GM21737 (cell line): ENCODE measurements at regions not wholly inside any gene's neighbourhood (a gene's known extent, or its start where the extent isn't known, plus 50 kb on each side); places are given as distances from the start of the nearest gene placed in this dataset.
"Not testable (repeated sequence)": the region's sequence is repeated elsewhere in the genome, so short reads cannot be mapped to it uniquely, and the experiment has no call there.

ENCODE experiments used
- ATAC-seq: cut with Tn5 transposase; IDR thresholded peaks from one replicate; pipeline ENCODE4 v1.9.1; 2021; ENCODE audit warnings: mild to moderate bottlenecking, moderate library complexity; ENCODE audit not compliant: unreplicated experiment

GRCh38 chr7:121501566-121501965, 105.5 kb upstream of the FAM3C start:
- ATAC-seq = no peak

- ATAC-seq = no peak
Observed at GRCh38 chr7:121500360-121501058, 104.4 kb upstream of the FAM3C start.

GRCh38 chr7:121499624-121500023, 103.5 kb upstream of the FAM3C start:
- ATAC-seq = no peak

DNA sequence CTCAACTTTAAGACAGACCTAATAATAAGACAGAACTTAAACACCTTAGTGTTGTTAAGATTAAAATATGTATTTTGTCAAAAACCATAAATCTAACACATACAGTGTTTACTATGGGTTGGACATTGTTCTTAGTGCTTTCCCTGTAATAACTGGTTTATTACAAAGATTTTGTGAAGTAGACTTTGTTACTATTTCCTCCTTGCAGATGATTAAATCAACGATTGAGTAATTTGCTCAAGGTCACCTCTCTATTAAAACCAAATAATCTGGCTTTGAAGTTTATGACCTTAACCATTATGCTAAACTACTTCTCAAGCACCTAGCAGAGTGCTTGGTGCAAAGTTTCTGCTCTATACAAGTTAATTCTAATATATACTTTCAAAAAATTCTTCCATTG, 102.7 kb upstream of the FAM3C start:
- ATAC-seq = no peak

- ATAC-seq = not testable (repeated sequence)
Observed at GRCh38 chr7:121497545-121497944, 101.4 kb upstream of the FAM3C start.

DNA sequence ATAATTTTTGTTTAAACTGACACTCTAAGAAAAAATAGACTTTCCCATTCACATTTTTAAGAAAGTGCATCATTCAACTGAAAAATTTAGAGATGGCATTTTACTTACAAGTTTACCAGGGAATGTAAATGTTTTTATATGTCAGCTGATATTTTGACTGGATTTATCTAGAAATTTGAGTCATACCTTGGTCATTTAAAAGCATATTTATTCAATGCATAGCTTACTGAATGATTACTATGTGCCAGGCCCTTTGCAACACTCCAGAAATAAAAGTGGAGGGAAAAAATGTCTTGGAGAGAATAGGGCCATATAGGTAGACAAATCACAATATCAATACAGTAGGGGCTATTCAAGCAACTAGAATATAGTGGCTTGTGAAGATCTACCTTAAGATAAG, 98.4 kb upstream of the FAM3C start:
- ATAC-seq = no peak

DNA sequence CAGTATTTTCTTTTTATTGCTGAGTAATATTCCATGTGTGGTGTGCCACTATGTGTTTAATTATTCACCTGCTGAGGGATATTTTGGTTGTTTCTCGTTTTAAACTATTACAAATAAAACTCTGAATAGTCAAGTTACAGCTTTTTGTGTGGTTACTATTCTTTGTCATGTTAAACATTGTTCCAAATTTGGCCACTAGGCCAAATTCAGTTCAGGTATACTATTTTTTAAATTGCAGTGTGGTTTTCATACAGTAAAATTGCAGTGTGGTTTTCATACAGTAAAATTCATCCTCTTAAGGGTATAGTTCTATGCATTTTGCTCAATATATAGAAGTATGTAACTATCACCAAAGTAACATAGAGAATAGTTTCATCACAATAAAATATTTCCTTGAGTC, 97.4 kb upstream of the FAM3C start:
- no peak for ATAC-seq

DNA sequence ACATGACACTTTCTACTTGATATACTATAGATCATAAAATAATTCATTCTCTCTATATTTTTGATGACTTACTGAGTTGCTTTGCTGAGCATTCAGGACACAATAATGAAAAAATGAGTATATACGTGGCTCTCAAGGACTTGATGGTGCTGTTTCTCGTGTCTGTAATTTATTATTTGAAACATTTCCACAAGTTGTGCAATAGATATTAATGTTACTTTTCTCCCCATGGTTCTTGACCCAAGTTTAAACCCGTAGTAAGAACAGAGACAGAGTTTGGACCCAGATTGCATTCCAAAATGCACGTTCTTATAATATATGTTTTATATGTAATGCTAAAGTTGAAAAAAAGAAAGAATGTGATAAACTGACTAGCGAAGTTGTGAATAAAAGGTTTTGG, 94.2 kb upstream of the FAM3C start:
- no peak for ATAC-seq

DNA sequence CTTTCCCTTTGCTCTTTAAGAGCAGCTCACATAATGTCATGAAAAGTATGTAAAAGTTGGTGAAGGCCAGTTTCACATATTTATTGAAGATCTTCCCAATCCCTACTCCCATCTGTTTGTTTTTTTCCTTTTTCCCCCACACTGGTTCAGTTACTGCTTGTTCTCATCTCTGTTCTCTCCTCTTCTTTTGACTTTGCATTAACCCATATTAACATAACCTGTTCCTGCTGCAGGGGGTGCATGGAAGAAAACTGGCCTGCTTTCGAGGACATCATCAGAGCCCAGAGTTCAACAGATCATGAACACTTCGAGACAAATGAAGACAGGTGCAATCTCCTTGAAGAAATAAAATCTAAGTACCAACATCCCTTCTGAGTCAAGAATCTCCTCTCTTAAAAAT, 93.3 kb upstream of the FAM3C start:
- no peak for ATAC-seq

DNA sequence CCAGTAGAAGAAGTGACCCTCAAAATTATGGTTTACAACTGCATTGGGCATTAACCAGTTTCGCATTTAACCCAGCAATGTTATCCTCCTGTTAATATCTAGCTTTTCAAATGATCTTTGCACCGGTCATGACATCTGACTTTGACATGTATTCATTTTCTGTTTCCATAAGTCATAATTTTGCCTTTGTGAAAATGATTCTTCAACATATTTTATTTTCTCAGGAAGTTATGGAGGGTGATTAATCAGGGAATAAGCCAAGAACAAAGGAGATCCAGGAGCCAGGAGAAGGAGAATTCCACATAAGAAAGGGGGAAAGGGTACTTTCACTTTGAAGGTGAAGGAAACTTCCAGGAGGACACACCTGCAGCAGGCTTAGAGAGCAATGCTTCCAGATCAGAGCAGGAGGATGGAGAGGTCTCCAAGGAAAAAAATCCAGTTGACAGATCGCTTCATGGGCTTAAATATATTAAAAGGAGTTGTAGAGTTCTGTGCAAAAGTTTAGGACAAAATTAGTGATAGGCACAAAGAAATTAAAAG, 92.1 kb upstream of the FAM3C start:
- no peak for ATAC-seq

DNA sequence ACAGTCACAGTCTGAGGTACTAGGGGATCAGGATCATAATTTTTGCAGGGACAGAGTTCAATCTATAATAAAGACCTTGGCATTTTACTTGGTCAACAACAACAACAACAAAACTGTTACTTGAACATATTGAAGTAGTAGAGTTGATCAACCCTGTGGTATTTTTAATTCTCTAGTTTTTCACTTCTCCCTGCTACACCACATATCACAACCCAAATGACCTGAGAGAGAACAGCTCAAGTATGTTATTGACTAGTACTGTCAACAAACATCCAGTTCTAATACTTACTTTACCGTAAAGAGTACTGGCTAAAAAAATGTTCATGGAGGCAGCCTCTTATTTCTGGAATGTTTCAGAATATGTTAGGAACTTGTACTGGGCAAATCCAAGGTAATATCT, 90.5 kb upstream of the FAM3C start:
- ATAC-seq = no peak

DNA sequence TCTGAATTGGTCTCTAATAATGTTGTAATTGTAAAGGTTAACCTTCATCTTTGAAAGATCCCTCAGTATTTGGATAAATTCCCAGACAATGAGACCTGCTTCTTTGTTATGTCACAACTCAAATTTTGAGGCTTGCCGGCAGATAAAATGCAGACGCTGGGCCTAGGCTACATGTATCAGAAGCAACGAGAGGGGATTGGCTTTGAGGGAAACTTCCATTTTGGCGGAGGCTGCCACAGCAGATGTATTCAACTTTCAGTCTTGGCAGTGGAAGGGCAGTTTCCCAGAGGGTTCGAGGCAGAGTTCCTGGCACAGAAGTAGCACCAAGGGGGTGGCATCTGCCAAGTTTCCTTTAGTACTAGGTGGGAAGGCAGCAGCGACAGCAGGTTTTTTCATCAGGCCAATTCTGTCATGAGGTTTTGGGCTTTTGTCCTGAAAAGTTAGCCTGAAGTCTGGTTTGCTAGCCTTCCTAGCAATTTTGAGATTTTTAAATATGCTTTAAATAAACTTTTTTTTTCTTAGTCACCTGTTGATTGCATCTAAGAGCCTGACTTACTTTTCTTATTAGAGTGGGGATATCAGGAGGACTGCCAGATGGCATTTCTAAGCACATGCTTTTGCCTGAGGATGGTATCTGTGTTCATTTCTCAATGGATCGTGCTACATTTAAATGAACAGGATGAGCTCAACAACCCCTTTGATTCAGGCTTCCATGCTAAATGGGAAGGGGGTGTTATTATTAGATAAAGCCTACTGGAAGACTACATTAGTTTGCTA, 89.5 kb upstream of the FAM3C start:
- no peak for ATAC-seq

DNA sequence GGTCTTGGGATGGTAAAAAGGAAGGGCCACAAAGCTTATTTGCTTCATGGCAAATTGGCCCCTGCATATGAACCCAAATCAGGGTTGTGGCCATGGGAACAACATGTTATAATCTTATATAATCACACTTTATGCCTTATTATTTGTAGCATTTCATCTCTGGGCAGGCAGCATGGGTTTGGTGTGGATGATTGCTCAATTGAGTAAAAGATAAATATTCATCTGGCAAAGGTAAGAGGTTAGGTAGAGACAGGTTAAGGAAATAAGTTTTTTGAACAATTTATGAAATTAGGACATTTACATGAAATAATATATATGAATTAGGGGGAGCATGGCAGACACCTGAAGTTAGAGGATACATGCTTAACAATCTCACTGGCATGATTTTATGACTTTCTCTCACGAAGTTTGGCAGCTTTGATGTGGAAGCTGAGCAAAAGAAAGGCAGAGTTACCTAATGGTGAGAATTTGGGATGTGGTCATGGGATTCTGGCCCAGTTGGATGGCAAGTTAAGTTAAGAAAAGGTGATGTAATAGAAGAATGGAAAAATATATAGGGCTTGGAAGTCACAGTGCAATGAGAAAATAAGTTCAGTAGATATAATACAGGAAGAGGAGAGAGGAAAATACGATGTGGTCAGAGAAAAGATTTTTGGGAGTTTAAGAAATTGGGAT, 88.1 kb upstream of the FAM3C start:
- ATAC-seq = no peak

DNA sequence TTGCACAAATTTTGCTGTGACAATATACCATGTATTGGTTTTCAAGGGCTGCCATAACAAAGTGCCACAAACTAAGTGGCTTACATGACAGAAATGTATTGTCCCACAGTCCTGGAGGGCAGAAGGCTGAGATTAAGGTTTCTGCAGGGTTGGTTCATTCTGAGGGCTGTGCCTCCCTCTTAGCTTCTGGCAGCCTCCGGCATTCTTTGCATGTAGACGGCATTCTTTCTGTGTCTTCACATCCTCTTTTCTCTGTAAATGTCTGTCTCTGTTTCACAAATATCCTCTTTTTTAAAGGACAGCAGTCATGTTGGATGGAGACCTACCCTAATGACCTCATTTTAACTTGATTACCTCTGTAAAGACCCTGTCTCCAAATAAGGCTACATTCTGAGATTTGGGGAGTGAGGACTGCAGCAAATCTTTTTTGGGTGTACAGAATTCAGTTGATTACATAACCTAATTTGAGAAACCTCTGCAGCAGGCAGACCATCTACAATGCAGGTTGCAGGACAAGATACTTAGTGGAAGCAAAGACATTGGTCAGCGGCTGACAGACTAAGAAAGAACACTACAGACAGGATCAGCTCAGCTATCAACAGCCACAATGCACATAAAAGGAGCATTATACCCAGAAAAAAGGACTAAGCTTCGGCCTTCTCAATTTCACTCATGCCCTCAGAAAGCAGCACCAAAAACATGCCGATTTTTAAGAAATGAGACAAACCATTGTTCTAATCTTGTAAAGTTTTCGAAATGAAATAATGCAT, 84.6 kb upstream of the FAM3C start:
- ATAC-seq = no peak

DNA sequence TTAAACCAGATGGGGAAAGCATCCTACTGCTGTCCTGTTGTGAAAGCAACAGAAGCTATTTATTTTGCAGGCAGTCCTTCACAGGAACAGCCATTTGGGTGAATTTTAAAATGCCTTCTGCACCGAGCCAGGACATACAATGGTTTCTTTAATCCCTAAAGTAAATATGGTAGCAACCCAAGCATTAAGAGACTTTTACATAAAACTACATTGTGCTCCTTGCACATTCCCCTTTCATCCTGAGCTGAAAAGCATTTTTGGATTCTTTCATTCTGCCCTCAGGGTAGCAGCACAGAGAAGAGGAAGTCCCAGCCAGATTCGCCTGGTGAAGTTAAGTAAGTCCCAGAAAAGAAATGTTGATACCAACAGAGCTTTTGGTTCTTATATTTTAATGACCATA, 84.0 kb upstream of the FAM3C start:
- no peak for ATAC-seq

GRCh38 chr7:121479466-121479865, 83.4 kb upstream of the FAM3C start:
- no peak for ATAC-seq

GRCh38 chr7:121475806-121476205, 79.7 kb upstream of the FAM3C start:
- no peak for ATAC-seq

- no peak for ATAC-seq
Observed at GRCh38 chr7:121474301-121474673, 78.2 kb upstream of the FAM3C start.

GRCh38 chr7:121473645-121474300, 77.7 kb upstream of the FAM3C start:
- ATAC-seq = no peak

GRCh38 chr7:121466455-121466854, 70.3 kb upstream of the FAM3C start:
- ATAC-seq = no peak

DNA sequence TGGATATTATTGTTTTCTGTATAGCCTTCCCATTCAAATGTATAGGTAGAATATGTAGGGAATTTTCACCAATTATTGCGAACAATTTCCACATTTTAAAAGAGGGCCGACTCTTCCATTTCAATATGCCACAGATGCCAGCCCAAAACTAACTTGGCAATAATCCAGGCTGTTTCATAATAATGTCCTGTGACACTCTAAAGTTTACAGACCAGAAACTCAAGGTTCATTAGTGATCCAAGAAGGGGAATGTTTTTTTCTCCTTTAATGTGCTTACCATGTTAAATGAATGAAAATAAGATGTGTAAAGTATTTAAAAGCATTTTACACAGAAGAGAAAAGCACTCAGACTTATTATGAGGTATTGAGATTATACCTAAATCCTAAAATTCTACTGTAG, 63.0 kb upstream of the FAM3C start:
- ATAC-seq = no peak
